ENCODE measurements at regions not wholly inside any gene's neighbourhood (a gene's known extent, or its start where the extent isn't known, plus 50 kb on each side); places are given as distances from the start of the nearest gene placed in this dataset.
"Not testable (repeated sequence)": the region's sequence is repeated elsewhere in the genome, so short reads cannot be mapped to it uniquely, and the experiment has no call there.

DNA sequence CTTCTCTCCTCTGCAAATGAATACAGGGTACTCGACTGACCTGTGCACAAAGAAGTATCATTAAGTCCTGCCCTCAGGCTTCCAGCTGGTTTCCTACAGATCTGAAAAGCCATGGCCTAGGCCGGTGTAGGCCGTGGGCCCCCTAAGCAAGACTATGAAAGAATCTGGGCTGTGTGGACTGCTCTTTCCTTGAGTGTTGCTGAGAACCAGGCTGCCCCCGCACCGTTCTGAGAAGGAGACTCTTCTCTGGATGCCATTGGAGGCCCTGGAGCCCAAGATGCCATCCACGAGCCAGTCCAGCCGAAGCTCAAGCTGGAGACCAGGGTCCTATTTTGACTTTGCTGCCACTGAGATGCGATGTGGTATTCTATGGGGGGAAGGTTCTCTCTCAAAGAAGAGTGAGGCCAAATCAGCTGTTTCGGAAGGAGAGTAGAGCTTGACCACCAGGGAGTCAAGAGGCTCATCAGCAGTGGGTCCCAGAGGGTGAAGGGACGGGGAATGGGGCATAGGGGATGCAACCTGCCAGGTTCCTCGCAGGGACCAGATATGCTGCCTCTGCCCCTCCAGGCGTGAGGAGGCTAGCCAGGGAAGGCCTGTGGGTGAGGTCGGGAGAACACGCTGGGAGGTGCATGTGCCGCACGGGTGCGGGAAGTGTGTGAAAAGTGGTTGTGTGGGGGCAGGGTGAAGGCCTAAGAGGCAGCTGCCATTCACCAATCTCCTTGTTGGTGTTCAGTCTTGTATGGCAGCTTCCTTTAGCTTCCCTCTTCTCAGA is 96.4 kb upstream of the B3GAT1 start:
- DNase-seq = no peak

DNA sequence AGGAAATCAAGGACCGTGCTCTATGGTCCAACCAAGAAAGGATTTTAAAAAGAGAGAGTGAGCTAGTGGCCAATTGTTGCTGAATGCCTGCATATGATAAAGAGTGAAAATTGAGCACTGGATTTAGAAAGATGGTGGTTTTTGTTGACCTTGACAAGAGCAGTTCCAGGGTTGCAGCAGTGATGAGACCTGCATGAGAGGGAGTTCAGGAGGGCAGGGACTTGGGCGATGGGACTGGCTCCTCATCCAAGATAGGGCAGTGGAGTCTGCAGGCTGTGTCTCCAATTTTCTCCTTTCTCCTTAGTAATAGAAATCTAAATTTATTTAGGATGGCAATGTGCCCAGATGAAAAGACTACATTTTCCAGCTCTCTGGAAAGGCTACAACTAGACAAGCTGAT is 94.0 kb upstream of the B3GAT1 start:
- DNase-seq = no peak

DNA sequence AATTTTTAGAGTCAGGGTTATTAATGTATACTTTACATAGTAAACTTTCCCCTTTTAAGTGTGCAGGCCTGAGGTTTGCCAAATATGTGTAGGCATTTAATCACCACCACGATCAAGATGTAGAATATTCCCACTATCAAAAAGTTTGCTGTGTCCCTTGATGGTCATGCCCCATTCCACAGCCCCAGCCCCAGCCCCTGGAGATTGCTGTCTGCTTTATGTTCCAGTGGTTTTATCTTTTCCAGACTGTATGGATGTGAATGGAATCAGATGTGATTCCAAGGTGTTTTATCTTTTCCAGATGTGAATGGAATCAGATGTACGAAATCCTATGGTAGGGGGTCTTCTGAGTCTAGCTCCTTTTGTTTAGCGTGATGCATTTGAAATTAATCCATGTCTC is 93.1 kb upstream of the B3GAT1 start:
- DNase-seq = no peak

DNA sequence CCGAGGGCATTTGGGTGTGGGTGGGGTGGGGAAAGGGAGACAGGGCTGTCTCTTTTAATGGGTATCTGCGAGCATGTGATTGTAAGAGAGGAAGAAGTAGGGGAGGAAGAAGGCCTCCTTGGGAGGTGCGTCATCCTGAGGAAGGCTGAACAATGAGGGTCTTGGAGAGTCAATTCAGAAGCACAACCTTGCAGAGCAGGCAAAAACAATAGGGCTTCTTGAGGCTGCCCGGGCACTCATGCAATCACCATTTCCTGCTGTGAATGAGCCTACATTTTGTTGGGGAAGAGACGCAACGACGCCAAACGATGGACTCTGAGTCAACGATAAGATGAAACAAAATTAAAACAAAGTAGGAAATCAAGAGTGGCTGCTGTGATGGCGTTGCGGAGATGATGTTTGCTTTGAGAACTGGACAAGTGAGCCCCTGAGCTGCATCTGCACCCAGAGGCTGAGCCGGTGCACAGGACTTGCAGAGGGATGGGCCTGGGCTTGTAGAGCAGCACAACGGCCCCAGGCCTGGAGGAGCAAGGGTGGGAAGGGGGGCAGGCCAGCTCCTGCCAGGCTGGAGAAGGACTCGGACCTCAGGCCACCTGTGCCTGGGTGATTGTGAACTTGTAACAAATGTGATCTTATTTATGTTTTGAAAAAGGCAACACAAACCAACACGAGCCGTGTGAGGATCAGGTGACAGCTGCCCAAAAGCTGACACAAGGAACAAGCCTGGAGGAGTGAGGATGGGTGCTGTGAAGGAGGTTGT is 92.3 kb upstream of the B3GAT1 start:
- DNase-seq = no peak

DNA sequence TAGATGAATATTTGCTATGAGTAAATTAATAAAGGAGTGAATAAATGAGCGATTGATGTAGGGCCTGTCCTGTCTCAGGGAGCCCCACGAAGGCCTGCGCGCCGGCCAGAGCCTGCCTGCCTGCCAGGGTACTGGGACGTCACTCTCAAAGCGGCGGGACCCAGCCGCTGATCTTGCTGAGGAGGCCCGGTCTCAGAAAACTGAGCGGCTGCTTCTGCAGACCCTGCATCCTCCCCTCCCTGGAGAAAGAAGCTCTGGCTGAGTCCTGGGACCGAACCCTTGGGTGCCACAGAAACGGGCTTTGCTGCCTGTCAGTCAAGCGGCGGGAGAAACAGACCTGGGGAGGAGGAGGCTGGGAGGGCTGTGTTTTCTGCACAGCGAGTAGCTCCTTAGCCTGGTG is 91.6 kb upstream of the B3GAT1 start:
- no peak for DNase-seq

DNA sequence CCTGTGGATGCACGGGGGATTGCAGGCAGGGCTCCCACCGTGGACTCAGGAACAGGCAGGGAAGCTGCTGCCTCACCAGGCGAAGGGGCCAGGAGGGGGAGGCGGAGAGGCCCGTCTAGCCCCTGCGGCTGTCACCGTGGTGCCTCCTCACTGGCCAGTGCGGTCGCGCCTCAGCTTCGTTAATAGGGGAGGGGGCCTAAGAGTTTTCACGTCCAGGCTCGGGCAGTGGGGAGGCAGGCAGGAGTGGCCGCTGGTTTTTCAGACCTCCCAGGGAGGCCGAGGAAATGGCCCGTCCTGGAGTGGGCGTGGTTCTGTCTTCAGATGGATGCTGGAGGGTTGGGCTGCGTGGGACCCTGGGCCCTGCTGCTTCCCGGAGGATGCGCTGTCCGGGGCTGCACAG is 91.1 kb upstream of the B3GAT1 start:
- no peak for DNase-seq

DNA sequence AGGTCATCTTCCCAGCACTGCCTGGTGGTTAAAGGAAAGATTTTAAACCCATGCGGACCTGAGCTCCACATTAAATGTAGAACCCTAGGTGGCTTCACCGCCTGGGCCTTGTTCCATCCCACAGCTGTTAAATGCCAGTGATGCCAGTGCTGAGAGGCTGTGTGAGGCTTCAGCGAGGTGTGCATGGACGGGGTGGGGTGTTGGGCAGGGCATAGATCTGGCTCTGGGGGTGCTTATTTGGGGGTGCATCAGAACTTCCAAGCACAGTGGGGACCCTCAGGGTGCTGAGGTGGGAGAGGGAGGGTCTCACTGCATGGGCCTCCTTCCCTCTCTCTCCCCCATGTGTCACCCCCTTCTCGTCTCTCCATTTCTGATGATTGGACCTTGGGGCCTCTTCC is 90.1 kb upstream of the B3GAT1 start:
- DNase-seq = no peak

DNA sequence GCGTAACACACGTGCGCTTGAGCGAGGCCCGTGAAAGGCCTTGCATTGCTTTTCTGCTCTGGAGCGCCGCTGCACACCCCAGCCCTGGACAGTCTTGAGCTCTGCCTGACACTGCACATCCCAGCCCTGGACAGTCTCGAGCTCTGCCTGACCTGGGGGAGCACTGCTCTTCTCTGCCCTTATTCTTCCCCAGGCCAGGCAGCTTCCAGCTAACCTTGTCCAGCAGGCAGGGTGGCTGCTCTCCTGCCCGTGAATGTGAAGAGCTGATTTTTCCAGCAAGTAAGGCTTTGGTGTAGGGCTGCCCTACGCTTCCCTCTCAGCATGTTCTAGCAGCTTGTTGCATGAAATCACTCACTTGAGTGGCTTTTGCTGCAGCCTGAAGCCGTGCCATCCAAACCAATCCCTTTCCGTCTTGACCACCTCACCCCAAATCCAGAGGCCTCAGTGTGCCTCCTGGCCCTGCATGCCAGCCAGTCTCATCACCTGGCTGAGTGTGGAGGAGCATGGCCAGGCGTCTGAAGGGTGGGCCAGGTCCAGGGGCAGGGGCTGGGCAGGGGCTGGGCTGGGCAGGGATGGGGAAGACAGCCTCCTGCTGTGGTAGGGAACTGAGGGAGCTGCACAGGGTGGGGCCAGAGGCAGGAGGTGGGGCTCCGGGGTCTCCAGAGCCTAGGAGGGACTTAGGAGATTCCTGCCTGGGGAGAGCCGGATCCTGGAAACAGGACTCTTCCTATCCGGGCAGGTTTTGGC is 89.5 kb upstream of the B3GAT1 start:
- no peak for DNase-seq

DNA sequence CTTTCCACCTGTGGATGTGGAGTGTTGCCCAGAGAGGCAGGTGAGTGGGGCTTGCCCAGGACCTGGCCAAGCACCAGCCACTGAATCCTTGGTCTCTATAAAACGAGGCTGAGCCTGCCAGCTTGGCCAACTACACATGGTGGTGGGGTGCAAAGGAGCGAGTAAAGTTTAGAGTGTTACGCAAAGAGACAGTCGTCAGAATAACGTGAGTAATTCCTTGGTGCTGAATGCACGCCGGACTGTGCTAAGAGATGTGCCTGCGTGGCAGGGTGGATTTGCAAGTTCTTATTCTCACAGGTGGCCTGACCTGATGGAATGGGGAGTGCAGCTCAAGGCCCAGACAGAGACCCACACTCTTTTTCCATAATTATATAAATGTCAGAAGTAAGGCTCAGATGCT is 88.6 kb upstream of the B3GAT1 start:
- DNase-seq = no peak

DNA sequence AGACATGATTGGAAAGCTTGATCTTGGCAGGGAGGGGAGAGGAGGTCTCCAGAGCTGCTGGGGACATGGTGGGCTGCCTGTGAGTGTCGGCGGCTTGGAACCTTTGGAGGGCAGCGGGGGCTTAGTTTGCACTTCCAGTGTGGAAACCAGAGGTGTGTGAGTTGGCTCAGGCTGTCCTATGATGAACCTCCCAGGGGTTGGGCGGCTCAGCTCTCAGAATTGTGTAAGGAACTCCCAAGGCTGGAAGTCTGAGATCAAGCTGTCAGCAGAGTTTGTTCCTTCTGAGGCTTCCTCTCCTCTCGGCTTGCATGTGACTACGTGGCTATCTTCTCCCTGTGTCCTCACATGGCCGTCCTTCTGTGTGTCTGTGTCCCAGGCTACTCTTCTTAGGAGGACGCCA is 87.9 kb upstream of the B3GAT1 start:
- no peak for DNase-seq

DNA sequence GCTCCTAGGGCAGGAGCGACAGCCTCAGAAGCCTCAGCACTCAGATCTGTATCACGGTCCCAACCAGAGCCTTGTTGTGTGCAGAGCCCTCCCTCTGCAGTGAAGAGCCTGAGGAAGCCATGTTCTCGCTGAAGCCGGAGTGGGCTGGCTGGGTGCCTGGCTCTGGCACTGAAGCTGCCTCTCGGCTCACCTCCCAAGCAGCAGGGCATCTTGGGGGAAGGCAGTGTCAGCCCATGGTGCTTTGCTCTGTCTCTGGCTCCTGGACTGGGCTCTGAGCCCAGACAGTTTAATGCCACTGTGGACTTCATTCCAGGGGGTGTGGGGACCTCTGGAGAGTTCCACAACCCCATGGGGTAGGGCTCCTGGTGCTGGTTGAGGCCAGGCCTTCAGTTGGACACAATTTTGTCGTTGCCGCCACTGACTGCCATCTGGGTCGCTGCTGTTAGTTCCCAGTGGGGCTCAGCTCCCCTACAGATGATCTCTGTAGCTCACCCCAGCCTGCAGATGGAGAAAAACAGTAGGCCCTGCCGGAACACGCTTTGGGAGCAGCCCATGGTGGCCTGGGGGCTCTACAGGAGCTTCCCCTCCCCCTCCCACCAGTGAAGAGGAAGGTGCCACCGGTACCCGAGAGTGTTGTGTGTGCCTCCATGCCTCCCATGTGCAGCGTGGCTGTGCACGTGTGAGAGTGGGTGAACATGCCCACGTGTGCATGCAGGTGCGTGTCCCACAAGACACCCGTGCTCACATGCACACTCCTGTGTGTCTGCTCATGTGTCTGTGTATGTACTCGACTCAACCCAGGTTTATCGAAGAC is 86.5 kb upstream of the B3GAT1 start:
- DNase-seq = no peak

DNA sequence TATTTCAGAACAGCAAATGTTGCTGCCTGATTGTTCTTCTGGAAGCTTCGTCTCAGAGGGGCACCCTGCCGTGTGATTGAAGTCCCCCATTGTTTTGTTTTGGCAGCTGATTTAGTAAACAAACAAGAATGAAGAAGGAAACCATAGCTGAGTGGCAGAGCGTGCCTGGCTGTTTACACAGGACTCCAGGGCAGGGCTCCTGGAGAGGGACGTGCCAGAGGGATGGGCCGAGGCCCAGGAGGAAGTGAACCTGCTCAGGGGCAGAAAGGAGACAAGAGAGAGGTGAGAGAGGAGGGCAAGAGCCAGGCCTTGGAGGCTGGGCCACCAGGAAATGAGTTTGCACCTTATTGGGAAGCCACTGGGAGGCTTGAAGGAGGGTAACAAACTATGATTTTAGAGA is 85.5 kb upstream of the B3GAT1 start:
- no peak for DNase-seq

DNA sequence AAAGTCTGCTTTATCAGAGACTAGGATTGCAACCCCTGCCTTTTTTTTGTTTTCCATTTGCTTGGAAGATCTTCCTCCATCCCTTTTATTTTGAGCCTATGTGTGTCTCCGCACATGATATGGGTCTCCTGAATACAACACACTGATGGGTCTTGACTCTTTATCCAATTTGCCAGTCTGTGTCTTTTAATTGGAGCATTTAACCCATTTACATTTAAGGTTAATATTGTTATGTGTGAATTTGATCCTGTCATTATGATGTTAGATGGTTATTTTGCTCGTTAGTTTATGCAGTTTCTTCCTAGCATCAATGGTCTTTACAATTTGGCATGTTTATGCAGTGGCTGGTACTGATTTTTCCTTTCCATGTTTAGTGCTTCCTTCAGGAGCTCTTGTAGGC is 84.0 kb upstream of the B3GAT1 start:
- DNase-seq = not testable (repeated sequence)

DNA sequence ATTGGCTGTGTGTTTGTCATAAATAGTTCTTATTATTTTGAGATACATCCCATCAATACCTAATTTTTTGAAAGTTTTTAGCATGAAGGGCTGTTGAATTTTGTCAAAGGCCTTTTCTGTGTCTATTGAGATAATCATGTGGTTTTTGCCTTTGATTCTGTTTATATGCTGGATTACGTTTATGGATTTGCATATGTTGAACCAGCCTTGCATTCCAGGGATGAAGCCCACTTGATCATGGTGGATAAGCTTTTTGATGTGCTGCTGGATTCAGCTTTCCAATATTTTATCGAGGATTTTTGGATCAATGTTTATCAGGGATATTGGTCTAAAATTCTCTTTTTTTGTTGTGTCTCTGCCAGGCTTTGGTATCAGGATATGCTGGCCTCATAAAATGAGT is 82.4 kb upstream of the B3GAT1 start:
- DNase-seq = not testable (repeated sequence)

DNA sequence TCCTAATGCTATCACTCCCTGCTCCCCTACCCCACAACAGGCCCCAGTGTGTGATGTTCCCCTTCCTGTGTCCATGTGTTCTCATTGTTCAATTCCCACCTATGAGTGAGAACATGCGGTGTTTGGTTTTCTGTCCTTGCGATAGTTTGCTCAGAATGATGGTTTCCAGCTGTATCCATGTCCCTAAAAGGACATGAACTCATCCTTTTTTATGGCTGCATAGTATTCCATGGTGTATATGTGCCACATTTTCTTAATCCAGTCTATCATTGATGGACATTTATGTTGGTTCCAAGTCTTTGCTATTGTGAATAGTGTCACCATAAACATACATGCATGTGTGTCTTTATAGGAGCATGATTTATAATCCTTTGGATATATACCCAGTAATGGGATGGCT is 80.4 kb upstream of the B3GAT1 start:
- not testable (repeated sequence) for DNase-seq

DNA sequence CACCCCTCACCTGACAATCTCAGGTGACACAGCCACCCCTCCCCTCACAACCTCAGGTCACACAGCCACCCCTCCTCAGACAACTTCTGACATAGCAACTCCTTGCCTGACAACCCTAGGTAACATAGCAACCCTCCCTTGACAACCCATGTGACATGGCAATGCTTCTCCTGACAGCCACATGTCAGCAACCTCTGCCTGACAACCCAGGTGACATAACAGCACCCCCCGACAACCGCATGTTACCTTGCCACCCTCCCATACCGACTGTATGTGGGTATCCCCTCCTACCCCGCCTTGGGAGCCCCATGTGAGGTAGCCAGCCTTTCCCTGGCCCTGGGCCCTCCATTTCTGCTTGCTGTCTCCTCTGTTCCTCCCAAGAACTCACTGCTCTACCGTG is 77.7 kb upstream of the B3GAT1 start:
- no peak for DNase-seq

DNA sequence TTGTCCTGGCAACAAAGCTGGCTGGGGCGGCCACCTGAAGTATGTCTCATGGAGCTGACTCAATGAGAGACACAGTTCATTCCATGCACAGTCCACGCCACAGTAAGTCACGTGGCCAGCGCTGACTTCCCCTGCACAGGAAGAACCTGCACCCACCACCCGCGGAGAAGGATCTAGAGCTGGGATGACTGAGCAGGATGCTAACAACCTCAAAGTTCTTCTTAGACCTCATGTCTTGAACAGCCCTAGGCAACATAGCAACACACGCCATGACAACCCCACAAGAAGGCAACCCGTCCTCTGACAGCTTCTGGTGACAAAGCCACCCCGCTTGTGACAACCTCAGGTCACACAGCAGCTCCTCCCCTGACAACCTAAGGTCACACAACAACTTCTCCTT is 76.9 kb upstream of the B3GAT1 start:
- DNase-seq = no peak

DNA sequence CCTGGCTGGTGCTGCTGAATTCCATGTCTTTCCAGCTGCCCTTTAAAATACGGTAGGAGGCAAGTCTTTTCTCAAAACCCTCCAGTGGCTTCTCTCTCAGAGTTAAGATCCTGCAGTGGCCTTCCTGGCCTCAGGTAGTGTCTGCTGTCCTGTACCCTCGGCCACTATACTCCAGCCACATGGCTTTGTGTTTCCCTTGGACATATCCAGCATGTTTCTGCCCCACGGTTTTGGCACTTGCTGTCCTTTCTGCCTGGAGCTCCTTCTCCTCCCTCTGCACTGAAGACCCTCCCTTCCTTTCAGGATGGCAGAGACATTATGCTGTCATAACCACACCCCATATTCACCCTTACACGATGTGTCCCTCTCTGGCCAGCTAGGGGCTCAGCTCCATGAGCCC is 76.5 kb upstream of the B3GAT1 start:
- no peak for DNase-seq

DNA sequence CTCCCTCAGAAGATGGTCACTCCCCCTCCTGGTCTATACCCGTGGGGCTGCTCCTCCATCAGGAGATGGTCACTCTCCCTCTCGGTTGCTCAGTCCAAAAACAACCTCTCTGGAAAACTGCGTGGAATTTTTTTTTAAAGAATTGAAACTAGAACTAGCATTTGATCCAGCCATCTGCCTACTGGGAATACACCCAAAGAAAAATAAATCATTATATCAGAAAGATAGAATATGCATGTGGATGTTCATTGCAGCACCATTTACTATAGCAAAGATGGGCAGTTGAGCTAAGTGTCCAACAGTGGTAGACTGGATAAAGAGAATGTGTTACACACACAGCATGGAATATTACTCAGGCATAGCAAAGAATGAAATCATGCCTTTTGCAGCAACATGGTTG is 75.7 kb upstream of the B3GAT1 start:
- no peak for DNase-seq

DNA sequence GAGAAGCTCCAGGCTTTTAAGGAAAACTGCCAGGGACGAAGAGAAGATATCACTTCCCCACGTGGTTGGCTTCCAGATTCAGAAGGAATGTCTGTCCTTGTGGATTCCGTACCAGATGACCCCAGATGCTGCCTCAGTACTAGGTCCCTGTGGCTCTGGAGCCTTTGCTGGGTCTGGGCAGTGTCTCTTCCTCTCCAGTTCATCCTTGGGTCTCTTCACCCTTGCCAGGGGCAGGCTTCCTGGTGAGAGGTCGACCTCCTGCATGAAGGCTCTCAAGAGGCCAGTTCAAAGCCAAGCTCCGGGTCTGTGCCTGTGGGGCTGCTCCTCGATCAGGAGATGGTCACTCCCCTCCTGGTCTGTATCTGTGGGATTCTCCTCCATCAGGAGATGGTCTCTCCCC is 74.7 kb upstream of the B3GAT1 start:
- no peak for DNase-seq

DNA sequence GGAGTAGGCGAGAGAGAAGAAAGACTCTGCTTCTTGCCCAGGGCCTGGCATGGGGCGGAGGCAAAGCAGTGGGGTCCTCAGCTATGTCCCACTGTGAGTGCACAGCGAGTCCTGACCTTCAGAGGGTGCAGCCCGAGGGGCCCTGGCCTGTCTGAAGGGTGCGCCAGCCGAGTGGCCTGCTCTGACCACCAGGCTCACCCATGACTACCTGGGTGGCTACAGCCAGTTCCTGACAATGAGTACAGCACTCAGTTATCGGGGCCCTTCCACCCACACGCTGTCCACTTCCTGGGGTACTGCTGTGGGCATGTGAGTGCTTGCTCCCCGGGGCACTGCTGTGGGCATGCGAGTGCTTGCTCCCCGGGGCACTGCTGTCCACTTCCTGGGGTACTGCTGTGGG is 74.1 kb upstream of the B3GAT1 start:
- no peak for DNase-seq

DNA sequence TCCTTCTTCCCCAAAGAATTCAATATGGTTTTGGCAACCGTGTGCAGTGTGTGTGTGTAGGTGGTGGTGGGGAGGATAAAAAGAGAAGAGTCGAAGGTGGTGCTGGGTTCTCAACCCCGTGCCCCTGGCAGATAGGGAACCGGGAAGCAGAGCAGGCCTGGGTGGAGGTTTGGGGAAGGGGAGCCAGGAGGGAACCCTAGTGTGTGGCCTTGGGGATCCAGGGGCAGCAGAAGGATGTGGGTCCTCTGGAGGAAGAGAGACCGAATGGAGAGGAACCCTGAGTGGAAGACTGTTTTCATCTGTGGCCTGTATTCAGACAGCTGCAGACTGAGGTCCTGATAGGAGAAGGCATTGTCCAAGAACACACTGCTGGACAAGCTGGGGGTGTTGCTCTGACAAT is 73.3 kb upstream of the B3GAT1 start:
- no peak for DNase-seq

DNA sequence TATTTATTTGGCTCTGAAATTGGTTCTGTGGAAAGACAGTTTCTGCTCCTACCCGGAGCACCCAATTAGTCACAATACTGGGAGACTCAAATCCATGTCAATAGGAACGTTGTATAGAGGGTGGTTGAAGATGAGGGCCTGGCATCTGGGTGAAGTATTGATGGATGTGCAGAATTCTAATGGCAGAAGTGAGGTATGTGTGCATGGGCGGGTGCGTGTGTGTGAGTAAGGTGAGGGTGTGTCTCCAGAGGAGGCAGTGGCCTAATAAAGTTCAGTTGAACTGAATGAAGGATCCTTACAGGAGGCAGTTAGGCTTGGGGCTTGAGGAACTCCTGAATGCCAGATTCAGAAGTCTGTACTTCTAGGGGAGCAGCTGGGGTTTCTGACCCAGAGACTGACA is 71.8 kb upstream of the B3GAT1 start:
- DNase-seq = no peak

All from T-helper 2 cell (primary cell).